HG02642 (cell line): ENCODE measurements at regions not wholly inside any gene's neighbourhood (a gene's known extent, or its start where the extent isn't known, plus 50 kb on each side); places are given as distances from the start of the nearest gene placed in this dataset.
"Not testable (repeated sequence)": the region's sequence is repeated elsewhere in the genome, so short reads cannot be mapped to it uniquely, and the experiment has no call there.

ENCODE experiments used
- ATAC-seq: cut with Tn5 transposase; IDR thresholded peaks from one replicate; pipeline ENCODE4 v1.9.1; 2021; ENCODE audit warnings: mild to moderate bottlenecking; ENCODE audit not compliant: unreplicated experiment, poor library complexity

- ATAC-seq, result no peak
These were observed 350.9 kb upstream of the NPVF start for GRCh38 chr7:25578991-25579777.

- ATAC-seq, result no peak
These were observed 351.4 kb upstream of the NPVF start for GRCh38 chr7:25579778-25580075.

GRCh38 chr7:25580141-25580540 lies 351.9 kb upstream of the NPVF start:
- no peak for ATAC-seq

GRCh38 chr7:25583621-25584020 lies 355.3 kb upstream of the NPVF start:
- ATAC-seq, result no peak

GRCh38 chr7:25584112-25584938 lies 356.0 kb upstream of the NPVF start:
- no peak for ATAC-seq

DNA sequence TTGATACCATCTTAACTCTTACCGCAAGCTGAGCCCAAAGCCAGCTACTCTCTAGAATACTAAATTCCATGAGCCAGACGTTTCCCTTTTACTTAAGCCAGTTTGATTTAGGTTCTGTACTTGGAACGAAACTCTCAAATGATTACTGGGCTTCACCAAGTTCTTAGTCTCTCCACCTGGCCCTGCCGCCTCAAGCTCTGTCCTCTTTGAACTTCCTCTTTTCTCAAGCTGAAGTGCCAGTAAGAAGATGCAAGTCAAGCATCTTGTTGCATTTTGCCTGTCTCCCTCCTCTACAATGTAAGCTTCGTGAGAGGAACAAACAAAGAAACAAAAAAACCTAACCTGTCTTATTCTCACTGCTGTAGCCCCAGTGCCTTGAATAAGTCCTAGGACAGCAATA lies 358.2 kb upstream of the NPVF start:
- ATAC-seq, result no peak

DNA sequence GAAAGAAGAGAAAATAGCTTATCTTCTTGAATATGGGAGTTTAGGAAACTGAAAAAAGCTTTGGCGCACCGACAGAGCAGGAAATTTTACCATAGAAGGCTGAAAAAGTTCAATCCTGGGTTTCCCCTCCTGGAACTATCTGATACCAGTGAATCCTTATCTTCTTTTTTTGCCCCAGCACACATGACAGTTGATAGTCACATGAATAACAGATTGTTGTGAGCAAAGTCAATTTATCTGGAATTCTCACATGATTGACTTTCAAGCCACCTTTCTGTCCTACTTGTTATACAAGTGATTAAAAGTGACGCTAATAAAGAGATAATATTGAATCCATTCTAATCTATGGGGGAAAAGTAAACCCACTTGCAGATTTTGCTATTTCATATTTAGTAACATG lies 365.8 kb upstream of the NPVF start:
- no peak for ATAC-seq

- no peak for ATAC-seq
These were observed 366.4 kb upstream of the NPVF start for GRCh38 chr7:25594728-25595127.

GRCh38 chr7:25595996-25596395 lies 367.7 kb upstream of the NPVF start:
- ATAC-seq, result no peak

- no peak for ATAC-seq
These were observed 368.2 kb upstream of the NPVF start for GRCh38 chr7:25596443-25596842.

DNA sequence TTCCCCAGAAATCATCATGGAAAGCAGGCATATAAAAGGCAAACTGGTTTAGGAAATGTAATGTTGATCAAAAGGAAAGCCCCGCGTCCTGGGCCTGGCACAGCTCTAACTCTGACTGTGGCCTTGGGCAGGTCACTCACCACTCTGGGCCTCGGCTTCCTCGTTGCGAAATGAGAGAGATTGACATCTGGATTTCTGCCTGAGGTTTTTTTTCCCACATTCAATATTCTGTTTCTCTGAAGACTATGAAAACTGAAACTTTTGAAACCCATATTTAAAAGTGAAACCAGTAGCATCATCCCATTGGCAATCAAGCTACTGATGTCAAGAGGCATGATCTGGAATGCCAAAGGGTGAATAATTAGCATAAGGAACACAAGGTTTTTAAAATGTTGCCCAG lies 369.7 kb upstream of the NPVF start:
- ATAC-seq, result no peak

DNA sequence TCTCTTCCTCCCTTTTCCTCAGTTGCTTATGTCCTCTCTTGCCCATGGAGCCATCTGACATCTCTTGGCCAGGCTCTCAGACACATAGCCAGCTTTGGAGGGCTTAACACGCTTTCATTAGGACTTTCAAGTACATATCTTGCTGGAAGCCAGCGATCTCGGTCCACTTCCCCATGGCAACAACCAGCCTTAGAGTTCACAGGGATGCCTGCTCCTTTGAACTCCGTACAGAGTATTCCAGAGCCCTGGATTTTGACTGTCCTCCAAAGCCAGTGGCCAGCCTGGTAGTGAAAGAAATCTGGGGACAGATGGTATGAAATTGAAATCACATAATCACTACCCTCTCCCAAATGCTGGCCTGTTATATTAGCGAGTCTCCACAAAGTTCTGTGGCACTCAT lies 370.5 kb upstream of the NPVF start:
- ATAC-seq, result no peak

GRCh38 chr7:25600262-25600920 lies 372.1 kb upstream of the NPVF start:
- no peak for ATAC-seq

DNA sequence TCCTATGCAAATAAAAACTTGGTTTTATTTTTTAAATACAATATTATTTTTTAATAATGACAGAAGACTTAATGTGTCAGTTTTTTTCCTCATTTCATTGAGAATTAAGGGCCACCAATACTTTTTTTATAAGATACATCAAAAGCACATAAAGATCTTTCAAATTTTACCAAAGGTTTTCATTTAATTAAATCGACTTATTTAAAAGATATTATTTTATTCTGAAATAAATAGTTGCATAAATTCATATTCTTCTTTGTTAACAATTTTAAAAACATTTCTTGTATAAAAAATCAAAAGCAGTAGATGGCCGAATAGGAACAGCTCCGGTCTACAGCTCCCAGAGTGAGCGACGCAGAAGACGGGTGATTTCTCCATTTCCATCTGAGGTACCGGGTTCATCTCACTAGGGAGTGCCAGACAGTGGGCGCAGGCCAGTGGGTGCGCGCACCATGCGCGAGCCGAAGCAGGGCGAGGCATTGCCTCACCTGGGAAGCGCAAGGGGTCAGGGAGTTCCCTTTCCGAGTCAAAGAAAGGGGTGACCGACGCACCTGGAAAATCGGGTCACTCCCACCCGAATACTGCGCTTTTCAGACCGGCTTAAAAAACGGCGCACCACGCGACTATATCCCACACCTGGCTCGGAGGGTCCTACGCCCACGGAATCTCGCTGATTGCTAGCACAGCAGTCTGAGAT lies 374.6 kb upstream of the NPVF start:
- ATAC-seq, result not testable (repeated sequence)

DNA sequence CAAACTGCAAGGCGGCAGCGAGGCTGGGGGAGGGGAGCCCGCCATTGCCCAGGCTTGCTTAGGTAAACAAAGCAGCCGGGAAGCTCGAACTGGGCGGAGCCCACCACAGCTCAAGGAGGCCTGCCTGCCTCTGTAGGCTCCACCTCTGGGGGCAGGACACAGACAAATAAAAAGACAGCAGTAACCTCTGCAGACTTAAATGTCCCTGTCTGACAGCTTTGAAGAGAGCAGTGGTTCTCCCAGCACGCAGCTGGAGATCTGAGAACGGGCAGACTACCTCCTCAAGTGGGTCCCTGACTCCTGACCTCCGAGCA lies 375.1 kb upstream of the NPVF start:
- not testable (repeated sequence) for ATAC-seq

- ATAC-seq, result no peak
These were observed 382.9 kb upstream of the NPVF start for GRCh38 chr7:25611196-25611595.

GRCh38 chr7:25613912-25614311 lies 385.6 kb upstream of the NPVF start:
- no peak for ATAC-seq

DNA sequence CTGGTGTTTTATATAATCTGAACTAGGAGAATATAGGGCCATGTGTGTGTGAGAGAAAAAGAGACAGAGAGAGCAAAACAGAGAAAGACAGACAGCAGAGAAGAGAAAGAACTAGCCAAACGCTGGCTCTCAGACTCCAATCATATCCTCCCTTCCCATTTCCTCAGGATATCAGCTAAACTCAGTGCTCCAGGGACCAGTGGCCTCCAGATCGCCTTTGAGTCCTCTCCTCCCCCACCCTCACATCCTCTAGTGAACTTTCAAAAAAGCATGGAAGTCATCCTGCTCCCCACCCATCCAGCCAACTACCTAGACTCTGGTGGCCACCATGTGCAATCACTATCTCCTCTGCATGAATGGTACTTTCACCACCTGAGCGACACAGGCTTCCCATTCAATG lies 386.1 kb upstream of the NPVF start:
- ATAC-seq, result no peak

DNA sequence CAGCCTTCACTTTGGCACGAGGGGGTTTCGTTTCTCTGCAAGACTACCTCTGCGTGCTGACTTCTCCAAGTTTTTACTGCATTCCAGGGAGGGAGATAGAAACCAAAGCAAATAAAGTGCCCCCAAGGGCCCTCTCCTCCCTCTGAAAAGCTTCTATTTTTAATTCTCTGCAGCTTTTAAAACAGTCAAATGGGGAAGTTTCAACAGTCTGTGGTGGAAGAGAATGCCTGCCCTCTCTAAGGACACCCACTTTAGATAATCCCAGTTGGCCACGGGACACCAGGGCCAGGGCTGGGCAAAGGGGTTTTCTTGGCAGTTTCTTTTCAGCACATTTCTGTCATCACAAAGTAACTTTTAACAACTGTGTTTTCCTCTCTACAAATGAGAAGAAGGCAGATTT lies 386.7 kb upstream of the NPVF start:
- ATAC-seq, result no peak

DNA sequence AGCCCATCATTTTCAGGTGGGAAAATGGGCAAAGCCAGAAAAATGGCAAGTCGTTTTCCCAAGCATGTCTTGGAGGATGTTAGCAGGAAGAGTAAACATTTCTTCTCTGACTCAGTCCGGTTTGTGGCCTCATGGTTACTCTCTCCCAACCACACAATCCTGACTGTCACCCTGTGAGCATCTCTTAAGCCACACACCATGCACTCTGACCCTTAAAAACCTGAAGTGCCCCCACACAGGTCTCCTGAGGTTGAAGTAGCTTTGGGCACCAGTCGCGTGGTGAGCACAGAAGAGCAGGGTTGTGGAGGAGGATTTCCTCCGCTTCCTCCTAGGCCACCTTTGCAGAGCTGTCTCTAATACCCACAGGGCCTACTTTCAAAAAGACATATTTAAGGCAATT lies 387.3 kb upstream of the NPVF start:
- no peak for ATAC-seq

DNA sequence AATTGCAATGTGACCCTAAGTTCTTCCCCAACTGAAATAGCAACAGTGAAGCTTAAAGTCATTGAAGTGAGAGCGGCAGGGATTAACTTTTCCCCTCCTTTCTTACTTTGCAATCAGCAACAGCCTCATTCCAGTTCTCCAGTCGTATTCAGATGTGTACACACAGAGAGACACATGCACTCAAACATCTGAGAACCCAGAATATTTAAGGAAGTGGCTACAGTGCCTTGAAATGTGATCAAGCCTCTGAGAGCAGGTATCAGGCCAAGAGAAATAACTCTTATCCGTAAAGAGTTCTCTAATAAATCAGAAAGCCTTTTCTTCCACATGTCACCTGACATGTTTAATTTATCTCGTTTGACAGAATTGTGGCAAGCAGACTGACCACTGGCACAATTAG lies 388.9 kb upstream of the NPVF start:
- no peak for ATAC-seq
